GM12873 (cell line): ENCODE measurements at regions not wholly inside any gene's neighbourhood (a gene's known extent, or its start where the extent isn't known, plus 50 kb on each side); places are given as distances from the start of the nearest gene placed in this dataset.

ENCODE experiments used
- TF ChIP-seq, protein P1 (sequence below): IDR thresholded peaks from 2 replicates; pipeline ENCODE4 v1.5.1; 2012; ENCODE audit warnings: low read depth, mild to moderate bottlenecking, moderate library complexity, low read length, control low read depth; ENCODE audit not compliant: insufficient read depth; ENCODE audit errors: missing control alignments

DNA sequence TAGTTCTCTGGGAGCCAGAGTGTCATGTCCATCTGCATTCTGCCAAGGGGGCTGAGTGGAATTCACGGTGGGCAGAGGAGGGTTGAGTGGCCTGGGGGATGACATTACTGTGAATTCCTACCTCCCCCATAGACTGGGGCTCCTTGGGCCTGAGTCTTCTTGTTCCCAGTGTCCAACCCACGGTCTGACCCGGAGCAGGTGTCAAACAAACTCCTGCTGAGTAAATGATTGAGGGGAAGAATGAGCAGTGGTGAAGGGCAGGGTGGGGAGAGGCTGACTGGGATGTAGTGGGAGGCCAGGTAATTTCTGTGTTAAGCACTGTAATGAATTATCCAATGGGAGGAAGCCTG is 597.6 kb downstream of the MATN1 start:
- TF ChIP-seq, protein P1, sequence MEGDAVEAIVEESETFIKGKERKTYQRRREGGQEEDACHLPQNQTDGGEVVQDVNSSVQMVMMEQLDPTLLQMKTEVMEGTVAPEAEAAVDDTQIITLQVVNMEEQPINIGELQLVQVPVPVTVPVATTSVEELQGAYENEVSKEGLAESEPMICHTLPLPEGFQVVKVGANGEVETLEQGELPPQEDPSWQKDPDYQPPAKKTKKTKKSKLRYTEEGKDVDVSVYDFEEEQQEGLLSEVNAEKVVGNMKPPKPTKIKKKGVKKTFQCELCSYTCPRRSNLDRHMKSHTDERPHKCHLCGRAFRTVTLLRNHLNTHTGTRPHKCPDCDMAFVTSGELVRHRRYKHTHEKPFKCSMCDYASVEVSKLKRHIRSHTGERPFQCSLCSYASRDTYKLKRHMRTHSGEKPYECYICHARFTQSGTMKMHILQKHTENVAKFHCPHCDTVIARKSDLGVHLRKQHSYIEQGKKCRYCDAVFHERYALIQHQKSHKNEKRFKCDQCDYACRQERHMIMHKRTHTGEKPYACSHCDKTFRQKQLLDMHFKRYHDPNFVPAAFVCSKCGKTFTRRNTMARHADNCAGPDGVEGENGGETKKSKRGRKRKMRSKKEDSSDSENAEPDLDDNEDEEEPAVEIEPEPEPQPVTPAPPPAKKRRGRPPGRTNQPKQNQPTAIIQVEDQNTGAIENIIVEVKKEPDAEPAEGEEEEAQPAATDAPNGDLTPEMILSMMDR: no peak

DNA sequence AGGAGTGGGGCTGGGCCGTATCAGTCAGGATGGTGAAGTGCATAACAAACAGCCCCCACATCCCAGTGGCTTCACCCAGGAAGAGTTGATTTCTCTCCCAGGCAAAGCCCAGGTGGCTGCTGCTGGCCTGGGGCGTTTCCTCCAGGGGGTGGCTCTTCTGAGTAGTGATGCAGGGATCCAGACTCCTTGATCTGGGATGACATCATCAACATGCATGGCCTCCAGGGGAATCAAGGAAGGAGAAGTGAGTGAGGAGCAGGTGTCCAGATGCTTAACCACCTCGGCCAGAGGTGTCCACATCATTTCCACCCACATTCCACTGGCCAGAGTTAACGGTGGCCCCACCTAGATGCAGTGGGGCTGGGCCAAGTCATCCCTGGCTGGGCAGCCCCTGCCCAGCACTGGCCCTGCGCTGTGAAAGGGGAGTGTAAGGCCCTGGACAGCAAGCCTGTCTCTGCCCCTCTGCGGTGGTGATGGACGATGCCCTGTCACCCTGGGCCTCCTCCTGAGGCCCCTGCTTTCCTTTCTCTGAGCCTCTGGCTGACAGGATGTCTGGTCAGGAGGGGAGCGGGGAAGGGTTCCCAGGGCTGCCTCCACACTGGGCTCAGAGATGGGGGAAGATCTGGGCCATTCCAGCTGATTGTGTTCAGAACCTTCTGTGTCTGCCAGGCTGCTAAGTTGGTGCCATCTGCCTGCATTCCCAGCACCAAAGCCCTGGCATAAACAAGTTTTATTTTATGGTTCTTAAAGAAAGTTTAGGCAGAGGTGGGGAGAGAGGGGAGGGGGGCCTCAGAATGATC is 598.2 kb downstream of the MATN1 start:
- TF ChIP-seq, protein P1: no peak

DNA sequence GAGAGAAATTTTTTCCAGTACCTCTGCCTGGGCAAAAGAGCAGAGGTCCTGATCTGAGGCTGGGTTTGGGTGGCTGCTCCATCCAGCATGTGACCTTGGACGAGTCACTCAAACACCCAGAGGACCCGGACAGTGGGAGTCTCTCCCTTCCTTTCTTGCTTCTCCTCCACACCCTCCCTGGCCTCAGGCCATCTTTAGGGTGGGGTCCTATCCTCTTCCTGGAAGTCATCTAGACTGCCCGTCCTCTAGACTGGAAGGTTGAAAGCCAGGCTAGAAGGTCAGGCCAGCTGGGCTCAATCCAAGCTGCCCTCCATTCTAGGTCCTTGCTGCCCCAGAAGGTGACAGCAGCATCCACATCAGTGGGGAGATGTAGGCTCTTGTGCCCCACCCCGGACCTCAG is 599.5 kb downstream of the MATN1 start:
- TF ChIP-seq, protein P1: no peak

DNA sequence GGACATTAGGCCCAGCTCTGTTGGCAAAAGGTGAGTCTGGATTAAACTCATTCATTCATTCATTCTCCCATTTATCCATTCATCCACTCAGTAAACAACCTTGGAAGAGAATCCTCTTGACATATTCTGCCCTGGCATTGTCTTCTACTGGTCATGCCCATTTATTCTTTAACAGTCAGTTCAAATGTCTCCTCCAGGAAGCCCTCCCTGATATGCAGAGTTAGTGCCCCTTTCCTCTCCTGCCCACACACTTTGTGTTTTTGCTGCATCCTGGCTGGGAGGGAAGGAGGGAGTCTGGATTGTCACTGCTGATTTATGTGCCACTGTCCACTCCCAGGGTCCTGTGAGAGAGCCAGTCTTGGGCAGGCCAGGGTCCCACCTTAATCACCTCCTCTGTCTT is 600.3 kb downstream of the MATN1 start:
- TF ChIP-seq, protein P1: no peak

DNA sequence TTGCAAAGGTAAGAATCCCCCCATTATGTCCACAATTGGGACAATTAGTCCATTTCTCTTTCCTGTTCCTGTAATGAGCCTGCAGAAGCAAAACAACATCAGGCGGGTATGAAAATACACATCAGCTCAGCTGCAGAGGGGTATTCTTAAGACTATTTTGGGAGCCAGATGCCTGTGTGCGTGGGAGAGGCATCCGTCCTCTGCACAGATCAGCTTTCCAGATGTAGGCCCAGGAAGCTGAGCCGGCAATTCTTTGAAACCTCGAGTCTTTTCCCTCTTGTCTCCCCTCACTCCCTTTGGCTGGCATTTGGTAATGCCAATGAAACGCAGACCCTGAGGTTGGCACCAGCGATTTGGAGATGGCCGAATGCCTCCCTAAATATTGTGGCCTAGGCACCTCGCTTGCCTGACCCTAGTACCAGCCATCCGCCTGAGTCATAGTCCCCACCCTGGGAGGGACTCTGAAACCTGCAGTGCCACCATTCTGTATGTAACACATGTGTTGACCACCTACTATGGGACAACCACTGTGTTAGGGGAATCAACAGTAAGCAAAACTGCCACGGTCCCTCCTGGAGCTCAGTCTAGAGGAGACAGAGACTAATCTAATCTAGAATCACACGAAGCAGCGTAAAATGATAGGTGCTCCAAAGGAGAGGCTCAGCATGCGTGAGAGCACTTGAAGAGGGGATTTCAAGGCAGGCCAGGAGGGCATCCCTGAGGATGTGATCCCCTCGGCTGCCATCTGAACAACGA is 603.0 kb downstream of the MATN1 start:
- TF ChIP-seq, protein P1: no peak

DNA sequence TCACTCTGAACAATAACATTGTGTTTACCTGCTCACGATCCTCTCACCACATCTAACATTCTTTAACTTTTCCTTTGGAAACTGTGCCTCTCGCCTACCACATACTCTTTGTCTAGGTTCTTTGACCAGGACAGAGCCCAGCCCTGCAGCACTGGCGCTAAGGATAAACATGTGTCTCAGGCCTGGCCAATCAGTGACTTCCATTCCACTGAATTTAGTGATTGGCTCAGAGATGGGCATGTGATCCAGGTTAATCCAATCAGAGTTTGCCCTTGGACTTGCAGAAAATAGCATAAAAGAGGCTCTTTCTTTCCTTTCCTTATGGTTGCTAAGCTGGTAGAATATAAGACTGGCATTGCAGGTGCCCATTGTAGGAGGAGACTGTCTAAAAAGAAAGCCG is 605.7 kb downstream of the MATN1 start:
- TF ChIP-seq, protein P1: no peak

DNA sequence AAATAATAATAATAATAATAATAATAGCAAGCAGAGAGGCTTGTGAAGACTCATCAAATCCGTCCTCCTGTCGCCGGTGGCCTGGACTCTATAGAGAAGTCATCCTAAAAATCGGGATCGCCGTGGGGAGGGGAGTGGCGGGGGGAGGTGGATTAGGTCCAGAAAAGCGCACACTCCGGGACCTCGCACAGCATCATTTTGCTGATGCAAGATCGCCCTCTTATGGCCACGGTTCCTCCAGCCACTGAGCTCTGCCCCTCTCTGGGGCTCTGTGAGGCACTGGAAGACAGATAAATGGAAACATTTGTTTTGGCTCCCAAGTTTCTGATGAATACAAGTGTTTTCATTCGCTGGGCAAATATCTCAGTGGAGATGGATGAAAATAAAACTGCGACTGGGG is 612.0 kb downstream of the MATN1 start:
- TF ChIP-seq, protein P1: peak; percentile 61
